Hematopoietic multipotent progenitor cell treated with erythropoietin and hydrocortisone succinate and interleukin-3 and kit ligand, for 15 days (in vitro differentiated cells): ENCODE measurements at regions not wholly inside any gene's neighbourhood (a gene's known extent, or its start where the extent isn't known, plus 50 kb on each side); places are given as distances from the start of the nearest gene placed in this dataset.
"Not testable (repeated sequence)": the region's sequence is repeated elsewhere in the genome, so short reads cannot be mapped to it uniquely, and the experiment has no call there.

Experiments
- DNase-seq: peaks from one replicate; pipeline ENCODE4 v3.0.0-alpha.2; 2015; ENCODE audit warnings: low spot score

GRCh38 chr18:3328532-3328931 lies 66.6 kb downstream of the MYL12B start:
- no peak for DNase-seq

GRCh38 chr18:3329471-3329870 lies 67.5 kb downstream of the MYL12B start:
- no peak for DNase-seq

DNA sequence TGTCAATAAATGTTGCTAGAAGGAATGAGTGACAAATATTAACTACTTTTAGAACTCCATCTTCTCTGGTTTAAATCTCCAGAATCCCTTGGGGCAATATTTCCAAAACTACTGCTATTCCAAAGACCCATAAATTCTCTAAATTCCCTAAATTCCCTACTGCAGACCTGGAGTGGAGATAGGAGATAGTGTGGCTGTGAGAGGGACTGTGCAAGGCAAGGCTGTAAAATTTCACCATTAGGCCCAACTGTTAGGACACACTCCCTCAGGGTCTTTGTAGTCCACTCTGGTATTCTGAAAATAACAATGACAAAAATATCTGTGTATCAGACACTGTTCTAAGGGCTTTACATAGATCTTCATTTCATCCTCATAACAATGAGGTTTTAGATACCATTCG lies 67.9 kb downstream of the MYL12B start:
- no peak for DNase-seq

DNA sequence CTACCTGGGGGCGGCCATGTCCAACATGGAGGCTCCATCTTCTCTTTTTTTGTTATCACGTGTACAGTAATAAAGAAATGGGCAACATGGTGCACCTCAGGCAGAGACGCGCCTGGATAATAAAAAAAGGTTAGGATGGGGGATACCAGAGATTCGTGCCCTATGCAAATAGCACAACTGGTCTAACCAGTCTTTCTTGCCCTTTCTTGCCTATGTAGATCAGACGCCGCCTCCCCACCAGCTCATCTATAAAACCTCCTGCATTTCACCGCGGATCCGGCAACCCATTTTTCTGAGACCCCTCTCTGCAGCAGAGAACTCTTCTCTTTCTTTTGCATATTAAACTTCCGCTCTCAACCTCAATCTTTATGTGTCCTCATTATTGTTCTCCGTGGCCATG lies 68.7 kb downstream of the MYL12B start:
- DNase-seq = no peak

- DNase-seq = no peak
Measured at GRCh38 chr18:3332376-3332775, 70.4 kb downstream of the MYL12B start.

- no peak for DNase-seq
Measured at GRCh38 chr18:3333056-3333720, 71.3 kb downstream of the MYL12B start.

DNA sequence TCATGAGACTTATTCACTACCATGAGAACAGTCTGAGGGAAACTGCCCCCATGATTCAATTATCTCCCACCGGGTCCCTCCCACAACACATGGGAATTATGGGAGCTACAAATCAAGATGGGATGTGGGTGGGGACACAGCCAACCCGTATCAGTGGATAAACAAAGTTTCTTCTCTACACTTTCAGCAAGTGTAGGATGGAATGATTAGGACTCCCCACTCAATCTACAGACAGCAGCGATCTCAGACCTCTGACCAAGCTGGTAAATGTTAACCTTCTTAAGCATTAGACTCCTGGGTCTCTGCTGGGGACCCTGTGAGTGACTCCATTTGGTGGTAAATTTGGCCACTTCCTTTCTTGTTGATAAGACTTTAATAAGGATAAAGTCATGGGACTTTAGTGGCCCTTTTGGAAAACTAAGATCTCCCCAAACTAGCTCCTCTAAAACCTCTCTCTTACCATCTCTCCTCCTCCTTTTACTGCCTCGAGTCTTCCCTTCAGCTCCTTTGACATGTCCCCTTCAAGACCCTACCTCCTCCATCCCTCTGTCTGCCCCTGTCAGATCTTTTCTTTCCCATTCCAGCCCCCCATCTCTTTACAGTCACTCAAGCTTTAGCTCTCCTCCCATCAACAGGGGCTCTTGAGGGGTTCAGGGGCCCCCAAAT lies 71.9 kb downstream of the MYL12B start:
- DNase-seq = no peak

DNA sequence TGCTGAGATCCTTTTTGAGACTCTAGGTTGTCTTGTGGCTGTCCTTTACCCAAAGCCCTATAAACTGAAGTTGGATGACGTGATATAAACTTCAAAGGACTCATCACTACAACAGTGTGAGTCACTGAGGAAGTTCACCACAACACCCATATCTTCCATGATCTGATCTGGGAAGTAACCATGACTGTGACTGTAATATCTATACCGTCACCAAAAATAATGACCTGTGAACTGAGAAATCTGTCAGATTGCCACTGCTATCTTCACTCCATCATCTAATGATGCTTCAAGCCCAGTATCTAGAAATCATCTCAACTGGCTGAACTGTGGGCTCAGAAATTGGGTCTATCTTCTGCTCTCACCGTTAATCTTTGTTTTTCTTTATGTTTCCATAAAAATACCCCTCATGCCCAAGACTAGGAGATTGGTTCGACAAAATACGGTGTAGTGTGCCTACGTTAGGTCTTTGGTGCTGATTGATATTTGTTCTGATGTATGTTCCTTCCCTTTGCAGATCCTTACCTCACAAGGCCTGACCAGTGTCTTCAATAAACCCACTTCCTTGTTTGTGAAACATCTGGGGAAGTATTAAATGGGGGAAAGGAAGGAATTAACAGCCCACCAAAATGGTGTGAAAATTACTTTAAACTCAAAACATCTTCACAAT lies 78.2 kb downstream of the MYL12B start:
- no peak for DNase-seq

DNA sequence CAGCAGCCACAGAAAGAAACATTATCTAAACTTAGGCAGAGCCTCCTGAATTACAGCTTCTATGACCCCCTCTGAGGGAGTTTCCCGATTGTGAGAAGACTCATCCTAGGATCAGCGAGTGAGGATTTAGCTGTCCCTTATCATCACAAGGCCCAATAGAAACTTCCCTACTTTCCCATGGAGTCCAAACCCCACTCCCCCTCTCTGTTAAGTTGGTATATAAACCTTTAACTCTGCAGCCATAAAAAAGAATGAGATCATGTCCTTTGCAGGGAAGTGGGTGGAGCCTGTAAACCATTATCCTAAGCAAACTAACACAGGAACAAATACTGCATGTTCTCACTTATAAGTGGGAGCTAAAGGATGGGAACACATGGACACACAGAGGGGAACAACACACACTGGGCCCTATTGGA lies 78.8 kb downstream of the MYL12B start:
- DNase-seq = no peak

DNA sequence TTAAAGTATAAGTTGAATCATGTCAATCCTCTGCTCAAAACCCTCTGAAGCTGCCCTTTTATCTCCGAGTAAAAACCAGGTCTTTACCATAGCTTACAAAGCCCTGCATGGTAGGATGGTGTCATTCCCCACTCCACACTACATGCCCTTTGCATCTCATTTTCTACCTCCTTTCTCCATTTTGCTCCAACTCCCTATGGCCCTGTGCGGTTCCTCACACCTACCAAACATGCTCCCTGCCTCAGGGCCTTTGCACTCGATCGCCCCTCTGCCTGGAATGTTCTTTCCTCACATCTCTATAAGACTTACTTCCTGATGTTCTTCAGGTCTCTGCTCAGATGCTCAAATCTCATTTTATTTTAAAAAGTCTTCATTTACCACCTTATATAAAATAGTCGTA lies 80.7 kb downstream of the MYL12B start:
- no peak for DNase-seq

- DNase-seq = no peak
Measured at GRCh38 chr18:3345452-3345851, 83.5 kb downstream of the MYL12B start.

GRCh38 chr18:3345885-3346284 lies 84.0 kb downstream of the MYL12B start:
- no peak for DNase-seq

GRCh38 chr18:3346487-3346886 lies 84.6 kb downstream of the MYL12B start:
- DNase-seq = no peak

DNA sequence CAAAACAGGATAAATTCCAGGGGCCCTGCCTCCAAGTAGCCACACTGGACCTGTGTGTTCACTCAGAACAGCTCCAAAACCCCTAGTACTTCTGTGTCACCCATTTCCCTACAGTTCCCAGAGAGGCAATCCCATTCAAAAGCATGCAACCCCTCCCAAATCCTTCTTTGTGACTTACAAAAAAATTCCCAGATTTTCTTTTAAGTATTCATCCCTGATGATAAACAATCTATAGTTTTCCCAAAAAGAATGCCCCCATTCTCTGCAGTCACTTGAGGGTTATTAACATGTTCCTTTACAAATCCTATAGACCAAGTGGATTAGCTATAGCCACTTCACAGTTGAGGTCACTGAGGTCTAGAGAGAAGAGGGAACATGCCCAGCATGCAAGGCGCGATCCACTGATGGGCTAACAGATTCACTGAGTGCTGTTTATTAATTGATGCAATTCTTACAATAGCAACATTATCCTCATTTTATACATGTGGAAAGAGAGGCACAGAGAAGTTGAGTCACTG lies 85.4 kb downstream of the MYL12B start:
- DNase-seq = no peak

- DNase-seq = no peak
Measured at GRCh38 chr18:3348176-3348575, 86.2 kb downstream of the MYL12B start.

- not testable (repeated sequence) for DNase-seq
Measured at GRCh38 chr18:3349046-3349841, 87.3 kb downstream of the MYL12B start.

DNA sequence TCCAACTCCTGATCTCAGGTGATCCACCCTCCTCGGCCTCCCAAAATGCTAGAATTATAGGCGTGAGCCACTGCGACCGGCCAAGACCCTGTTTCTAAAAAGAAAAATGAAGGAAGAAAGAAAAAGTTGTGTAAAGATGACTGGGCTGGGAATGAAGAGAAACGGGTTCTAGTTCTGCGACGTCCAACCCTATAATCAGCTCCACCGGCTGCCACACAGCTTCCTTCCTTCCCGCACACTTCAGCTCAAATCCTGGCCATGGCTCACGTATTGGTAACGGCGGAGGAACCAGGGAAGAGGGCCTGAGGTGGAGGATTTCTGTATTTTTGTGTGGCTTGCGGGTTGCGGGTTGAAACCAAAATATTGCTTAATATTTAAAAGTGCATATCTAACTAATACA lies 88.1 kb downstream of the MYL12B start:
- DNase-seq = no peak

DNA sequence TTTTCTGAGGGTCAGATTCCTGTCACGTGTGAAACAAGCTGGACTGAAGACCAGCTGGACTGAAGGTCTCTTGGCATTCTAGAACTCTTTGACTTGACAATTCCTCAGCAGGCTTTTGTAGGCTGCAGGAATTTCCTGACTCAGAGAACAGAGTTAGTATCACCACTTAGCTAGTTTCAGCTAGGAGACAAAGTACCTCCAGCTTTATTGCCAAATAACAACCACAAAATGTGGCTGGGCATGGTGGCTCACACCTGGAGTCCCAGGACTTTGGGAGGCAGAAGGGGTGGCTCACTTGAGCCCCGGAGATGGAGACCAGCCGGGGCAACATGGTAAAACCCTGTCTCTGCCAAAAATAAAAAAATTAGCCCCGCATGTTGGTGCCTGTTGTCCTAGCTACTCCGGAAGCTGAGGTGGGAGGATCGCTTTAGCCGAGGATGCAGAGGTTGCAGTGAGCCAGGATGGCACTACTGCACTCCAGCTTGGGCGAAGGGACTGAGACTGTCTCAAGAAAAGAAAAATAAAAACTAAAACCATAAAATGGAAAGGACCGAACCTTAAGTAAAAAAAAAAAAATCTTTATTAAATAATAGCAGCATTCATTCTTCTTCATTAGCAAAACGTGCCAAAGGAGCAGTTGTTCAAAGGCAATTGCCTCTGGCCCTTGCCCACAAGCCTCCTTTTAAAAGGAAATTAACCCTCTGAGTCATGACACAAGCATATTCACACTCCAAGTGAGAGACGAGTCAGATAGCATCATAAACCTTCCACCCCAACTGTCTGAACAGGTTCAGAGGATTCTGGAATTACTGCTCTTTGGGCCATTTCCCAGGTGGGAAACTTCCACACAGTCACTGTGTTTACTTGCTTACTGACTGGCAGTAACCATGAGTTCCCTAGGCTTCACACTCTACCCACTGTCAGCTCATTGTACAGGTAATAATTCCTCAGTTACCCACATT lies 88.9 kb downstream of the MYL12B start:
- no peak for DNase-seq

DNA sequence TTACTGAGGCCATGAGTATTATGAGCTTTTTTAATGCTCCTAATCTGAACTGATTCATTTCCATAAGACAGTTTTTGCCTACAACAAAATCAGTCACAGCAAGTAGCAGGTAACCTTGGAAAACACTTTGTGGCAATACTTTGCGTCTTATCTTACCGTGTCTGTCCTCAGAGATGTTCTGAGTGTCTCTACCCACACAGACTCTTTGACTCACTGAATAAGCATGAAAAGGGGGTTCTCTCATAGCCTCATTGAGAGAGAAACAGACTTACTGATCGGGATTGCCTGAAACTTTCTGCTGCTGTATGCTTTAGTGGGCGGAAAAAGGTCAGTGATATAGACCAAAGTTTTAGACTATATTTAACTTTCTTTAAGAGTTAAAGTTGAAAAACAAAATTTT lies 92.6 kb downstream of the MYL12B start:
- DNase-seq = no peak

GRCh38 chr18:3356614-3357013 lies 93.4 kb upstream of the TGIF1 start:
- no peak for DNase-seq

- DNase-seq = no peak
Measured at GRCh38 chr18:3357516-3357915, 92.5 kb upstream of the TGIF1 start.
